ENCODE measurements at regions not wholly inside any gene's neighbourhood (a gene's known extent, or its start where the extent isn't known, plus 50 kb on each side); places are given as distances from the start of the nearest gene placed in this dataset.
"Not testable (repeated sequence)": the region's sequence is repeated elsewhere in the genome, so short reads cannot be mapped to it uniquely, and the experiment has no call there.

- DNase-seq, result not testable (repeated sequence)
These were observed 960.0 kb downstream of the LTN1 start for GRCh38 chr21:28032652-28033051.

- not testable (repeated sequence) for DNase-seq
These were observed 961.6 kb downstream of the LTN1 start for GRCh38 chr21:28031066-28031465.

DNA sequence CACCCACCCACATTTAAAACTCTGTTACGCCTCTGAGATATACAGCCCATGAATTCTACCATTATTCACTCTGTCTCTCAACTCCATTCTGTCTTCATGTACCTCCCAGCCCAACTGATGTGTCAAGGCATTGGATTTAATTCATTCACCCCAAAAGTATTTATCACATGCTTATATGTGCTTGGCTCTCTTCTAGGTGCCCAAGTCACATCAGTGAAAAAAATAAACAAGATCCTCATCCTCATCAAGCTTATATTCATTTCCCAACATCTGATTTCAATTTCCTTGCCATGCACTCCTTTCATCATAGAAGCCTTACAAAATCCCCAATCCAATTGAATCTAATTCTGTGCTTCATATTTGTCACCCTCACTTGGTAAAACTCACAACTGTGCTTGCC, 967.6 kb downstream of the LTN1 start:
- DNase-seq, result no peak

GRCh38 chr21:28018741-28019669, 973.7 kb downstream of the LTN1 start:
- no peak for DNase-seq

GRCh38 chr21:28018213-28018612, 974.5 kb downstream of the LTN1 start:
- DNase-seq, result no peak

DNA sequence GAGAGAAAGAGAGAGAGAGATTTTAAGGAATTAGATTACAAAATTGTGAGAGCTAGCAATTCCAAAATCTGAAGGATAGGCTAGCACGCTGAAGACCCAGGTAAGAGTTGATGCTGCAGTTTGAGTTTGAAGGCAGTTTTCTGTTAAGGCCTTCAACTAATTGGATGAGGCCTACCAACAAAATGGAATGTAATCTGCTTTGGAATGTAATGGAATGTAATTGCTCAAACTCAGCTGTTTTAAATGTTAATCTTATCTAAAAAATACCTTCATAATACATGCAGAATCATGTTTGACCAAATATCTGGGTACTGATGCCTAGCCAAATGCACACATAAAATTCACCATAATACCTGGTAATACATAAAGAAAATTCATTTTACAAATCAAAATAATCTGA, 976.1 kb downstream of the LTN1 start:
- no peak for DNase-seq

DNA sequence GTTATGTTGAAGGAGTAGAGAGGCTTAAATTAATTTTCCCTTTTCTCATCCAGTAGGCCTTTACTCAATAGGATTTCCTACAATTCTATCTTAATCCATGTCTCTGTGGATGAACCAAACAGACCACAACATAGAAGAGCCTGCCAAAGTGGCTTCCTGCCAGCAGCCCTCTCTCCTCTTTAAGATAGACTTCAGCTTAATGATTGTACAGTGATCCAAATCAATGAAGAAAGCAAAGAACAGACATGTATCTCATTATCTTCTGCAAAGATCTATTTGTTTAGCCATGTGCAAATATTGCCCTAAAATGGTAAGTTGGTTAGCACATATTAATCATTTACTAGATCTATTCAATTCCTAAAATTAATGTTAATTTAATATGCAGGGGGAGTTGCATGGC, 979.6 kb downstream of the LTN1 start:
- DNase-seq, result not testable (repeated sequence)

DNA sequence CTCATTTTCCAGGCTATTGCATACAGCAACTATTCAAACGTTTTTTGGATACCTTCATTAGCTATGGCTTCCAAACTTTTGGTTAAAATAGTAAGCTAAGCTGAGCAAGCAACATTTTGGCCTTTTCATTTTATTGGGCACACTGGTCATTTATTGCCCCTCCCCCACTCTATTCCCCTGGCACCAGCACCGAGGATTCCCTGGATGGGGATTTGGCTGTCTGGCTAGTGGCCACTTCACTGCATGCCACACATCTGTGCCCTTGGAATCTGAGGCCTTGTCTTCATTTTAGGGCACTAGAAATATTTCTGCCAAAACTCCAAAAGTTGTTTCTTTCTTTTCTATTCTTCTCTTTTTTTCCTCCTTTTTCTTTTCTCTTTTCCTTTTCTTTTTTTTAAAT, 980.7 kb downstream of the LTN1 start:
- not testable (repeated sequence) for DNase-seq

DNA sequence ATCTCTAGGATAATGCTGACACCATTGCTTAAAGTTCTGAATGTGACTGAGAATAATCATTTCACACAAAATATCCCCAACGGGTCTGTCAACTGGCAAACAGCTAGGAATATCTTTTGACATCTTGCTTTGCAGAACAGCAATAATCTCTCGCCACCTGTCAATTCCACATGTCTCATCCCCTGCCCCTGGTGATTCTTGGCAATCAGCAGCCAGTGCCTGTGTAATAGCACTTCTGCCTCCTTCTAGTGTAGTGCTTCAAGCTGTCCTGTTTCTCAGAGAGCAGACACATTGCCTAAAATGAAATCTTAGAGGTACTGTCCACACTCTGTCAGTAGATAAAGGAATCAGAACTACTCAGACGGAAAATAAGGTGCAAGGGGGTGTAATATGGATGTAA, 984.4 kb downstream of the LTN1 start:
- not testable (repeated sequence) for DNase-seq

- DNase-seq, result not testable (repeated sequence)
These were observed 989.0 kb downstream of the LTN1 start for GRCh38 chr21:28003627-28004026.

- DNase-seq, result not testable (repeated sequence)
These were observed 995.8 kb downstream of the LTN1 start for GRCh38 chr21:27996906-27997305.

- DNase-seq, result not testable (repeated sequence)
These were observed 1007.9 kb downstream of the LTN1 start for GRCh38 chr21:27984663-27985325.

DNA sequence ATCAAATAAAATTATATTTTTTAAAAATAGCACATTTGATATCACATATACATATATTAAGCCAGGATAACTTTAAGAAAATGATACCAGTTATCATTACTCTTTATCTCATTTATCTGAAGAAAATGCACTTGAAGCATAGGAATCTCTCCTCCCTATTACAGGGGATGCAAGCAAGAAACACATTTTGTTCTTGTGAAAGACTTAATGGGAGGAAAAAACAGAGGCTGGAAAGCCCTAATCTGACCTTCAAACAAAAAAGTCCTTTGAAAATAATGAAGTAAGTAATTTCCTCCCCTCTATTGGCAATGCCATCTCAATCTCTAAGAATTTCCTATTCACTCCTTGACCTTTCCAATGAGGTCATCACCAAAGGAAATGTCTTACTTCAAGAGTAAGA, 1012.6 kb upstream of the ADAMTS5 start:
- not testable (repeated sequence) for DNase-seq

DNA sequence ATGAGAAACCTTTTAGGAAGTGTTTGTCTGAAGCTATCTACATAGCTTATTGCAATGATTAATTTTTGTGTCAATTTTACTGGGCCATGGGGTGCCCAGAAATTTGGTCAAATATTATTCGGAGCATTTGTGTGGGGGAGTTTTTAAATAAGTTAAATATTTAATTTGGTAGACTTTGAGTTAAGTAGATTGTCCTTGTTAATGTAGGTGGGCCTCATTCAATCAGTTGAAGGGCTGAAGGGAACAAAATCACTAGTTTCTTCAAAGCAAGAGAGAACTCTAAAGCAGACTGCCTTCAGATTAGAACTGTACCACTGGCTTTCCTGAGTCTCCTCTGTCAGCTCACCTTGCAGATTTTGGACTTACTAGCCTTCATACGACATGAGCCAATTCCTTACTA, 1008.6 kb upstream of the ADAMTS5 start:
- no peak for DNase-seq

- not testable (repeated sequence) for DNase-seq
These were observed 1007.3 kb upstream of the ADAMTS5 start for GRCh38 chr21:27974152-27974551.

DNA sequence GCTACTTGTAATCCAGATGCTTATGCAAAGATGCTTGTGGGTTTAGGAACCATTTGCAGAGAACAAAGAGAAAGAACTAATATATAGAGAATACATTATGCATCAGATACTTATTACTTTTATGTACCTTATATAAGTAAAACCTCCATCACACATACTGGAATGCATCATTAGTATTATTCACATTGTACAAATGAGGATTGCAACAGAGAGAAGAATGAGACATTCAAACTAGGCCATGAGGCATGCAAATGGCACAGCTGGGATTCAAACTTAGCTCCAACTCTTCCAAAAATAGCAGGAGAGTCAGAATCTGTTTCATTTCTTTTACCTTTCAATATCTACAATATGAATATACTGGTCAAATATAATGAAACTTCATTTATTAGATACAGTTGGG, 1001.4 kb upstream of the ADAMTS5 start:
- not testable (repeated sequence) for DNase-seq

DNA sequence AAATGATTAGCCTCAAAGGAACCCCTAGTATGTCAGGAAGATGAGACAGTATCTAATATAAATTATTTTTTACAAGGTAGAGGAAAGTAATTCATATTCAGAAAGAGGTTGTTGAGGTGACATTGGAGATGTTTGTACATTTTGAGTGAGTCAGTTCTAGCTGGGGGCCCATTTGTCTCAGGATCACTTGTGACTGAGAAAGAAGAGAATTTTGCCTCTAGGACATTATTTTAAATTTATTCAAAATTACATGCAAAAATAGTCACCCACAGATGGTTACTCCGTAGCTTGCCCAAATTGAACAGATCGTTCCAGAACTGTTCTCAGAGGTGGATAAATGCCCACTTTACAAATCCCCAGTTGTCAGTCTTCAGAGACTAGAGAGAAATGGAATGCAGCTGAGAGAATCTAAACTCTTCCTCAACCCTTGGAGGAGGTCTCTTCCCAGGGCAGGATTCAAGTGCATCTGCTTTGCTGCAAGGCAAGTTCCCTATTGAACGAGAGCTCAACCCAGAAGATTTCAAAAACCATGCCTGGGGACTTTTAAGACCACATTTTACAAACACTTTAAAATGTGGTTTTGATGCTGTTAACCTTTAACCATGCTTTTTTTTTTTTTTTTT, 987.8 kb upstream of the ADAMTS5 start:
- no peak for DNase-seq

GRCh38 chr21:27953340-27954045, 986.6 kb upstream of the ADAMTS5 start:
- DNase-seq, result no peak

GRCh38 chr21:27949093-27949492, 982.2 kb upstream of the ADAMTS5 start:
- DNase-seq, result not testable (repeated sequence)

DNA sequence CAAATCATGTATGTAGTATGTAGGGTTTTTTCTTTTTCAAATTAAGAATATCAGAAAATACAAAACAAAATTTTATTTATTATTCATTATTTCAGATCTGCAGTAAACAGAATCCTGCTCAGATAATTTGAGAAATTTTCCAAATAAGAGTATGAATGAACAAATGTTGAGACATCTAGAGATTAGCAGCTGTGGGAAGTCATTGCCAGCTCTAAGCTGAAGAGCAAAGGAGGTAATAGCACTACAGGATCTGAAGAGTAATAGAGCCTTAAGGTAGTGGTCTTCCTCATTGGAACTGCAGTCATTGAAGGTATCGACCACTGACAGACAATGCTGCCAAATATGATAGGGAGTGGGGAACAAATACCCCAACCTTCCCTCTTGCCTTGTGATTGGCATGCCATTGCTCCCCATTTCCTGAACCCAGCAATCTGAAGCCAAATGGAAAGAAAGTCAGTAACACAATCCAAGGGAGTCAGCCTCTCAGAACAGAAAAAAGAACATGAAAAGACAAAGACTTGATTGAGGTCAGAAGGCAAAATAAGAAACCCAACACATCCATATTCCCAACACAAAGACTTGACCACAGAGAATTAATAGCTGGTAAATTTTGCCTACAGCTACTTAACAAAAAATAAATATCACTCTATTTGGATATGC, 963.4 kb upstream of the ADAMTS5 start:
- not testable (repeated sequence) for DNase-seq

DNA sequence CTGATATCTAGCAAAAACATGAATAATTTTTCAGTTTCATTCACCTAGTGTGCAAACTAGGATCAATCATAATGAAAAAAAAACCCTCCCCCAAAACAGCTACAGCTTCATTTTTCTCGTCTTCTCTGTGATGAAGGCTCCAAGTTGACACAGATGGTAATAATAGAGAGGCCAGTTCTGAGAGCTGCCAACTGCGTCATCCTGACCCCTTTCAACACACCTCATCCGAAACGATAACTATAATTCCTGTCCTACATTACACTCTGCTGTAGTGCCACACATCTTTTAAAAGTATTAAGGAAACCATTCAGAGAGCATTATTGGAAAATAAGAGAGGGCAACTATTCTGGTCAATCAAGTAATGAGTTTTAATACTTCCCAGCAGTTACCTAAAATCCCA, 962.3 kb upstream of the ADAMTS5 start:
- not testable (repeated sequence) for DNase-seq

DNA sequence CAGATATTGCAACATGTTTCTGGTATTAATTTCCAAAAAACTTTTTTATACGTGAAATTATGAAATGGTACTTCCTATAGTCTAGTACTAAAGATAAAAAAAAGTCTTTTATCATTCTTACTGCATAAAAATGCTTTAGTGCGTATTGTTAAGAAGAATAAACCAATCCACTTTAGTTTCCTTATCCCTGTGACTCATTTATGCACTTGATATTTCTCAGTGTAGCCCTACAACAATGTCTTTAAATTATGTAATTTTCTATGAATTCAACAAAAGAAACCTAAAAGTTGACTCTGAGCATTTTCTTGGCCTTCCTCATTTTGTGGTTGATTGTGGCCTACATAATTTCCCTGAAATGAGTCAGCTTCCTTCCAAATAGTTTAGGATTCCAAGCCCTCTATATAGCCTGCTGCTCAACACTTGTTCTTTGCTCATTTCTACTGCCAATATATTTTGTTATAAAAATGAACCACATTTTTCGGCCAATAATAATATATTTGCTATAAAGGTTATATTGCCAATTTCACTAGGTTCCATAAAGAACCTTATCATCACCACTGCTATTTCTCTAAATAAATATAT, 961.7 kb upstream of the ADAMTS5 start:
- not testable (repeated sequence) for DNase-seq
